ENCODE measurements at regions not wholly inside any gene's neighbourhood (a gene's known extent, or its start where the extent isn't known, plus 50 kb on each side); places are given as distances from the start of the nearest gene placed in this dataset.
"Not testable (repeated sequence)": the region's sequence is repeated elsewhere in the genome, so short reads cannot be mapped to it uniquely, and the experiment has no call there.

GRCh38 chr4:38414410-38414809 is 249.6 kb upstream of the KLF3 start:
- Histone ChIP-seq H3K27me3 (ENCODE audit: insufficient read depth, low read depth, severe bottlenecking) (no peaks in the 10 kb centered on the region), H3K4me3 (ENCODE audit: low read depth, low read length) (no peak overlapping the region), H3K9me3 (ENCODE audit: severe bottlenecking) (no peaks in the 10 kb centered on the region), H3K27ac (no peak overlapping the region), H3K36me3 (no peaks in the 10 kb centered on the region)
- DNase-seq, result no peak
- TF ChIP-seq CTCF (IDR thresholded peaks at IDR 0.05; ENCODE audit: low read depth, low read length), result no peak

GRCh38 chr4:38415682-38416081 is 248.3 kb upstream of the KLF3 start:
- TF ChIP-seq CTCF (IDR thresholded peaks at IDR 0.05; ENCODE audit: low read depth, low read length), result no peak
- Histone ChIP-seq H3K9me3 (ENCODE audit: severe bottlenecking) (peaks cover 7% of the 10 kb centered on the region), H3K27me3 (ENCODE audit: insufficient read depth, low read depth, severe bottlenecking) (no peaks in the 10 kb centered on the region), H3K36me3 (no peaks in the 10 kb centered on the region), H3K27ac (no peak overlapping the region), H3K4me3 (ENCODE audit: low read depth, low read length) (no peak overlapping the region)
- no peak for DNase-seq

- H3K27me3 ChIP-seq (ENCODE audit: insufficient read depth, low read depth, severe bottlenecking), result no peaks in the 10 kb centered on the region
- H3K4me3 ChIP-seq (ENCODE audit: low read depth, low read length), result no peak overlapping the region
- TF ChIP-seq CTCF (IDR thresholded peaks at IDR 0.05; ENCODE audit: low read depth, low read length), result no peak
- no peak for DNase-seq
- peaks cover 7% of the 10 kb centered on the region for H3K9me3 ChIP-seq (ENCODE audit: severe bottlenecking)
- no peaks in the 10 kb centered on the region for H3K36me3 ChIP-seq
- no peak overlapping the region for H3K27ac ChIP-seq
Measured at GRCh38 chr4:38416450-38417014, 247.5 kb upstream of the KLF3 start.

GRCh38 chr4:38420254-38420653 is 243.7 kb upstream of the KLF3 start:
- H3K27ac ChIP-seq; H3K9me3 ChIP-seq (ENCODE audit: severe bottlenecking); H3K36me3 ChIP-seq; H3K4me3 ChIP-seq (ENCODE audit: low read depth, low read length); DNase-seq; H3K27me3 ChIP-seq (ENCODE audit: insufficient read depth, low read depth, severe bottlenecking): not testable (repeated sequence)

GRCh38 chr4:38422850-38423249 is 241.1 kb upstream of the KLF3 start:
- Histone ChIP-seq H3K27ac (peak overlapping the region; percentile 11), H3K9me3 (ENCODE audit: severe bottlenecking) (peaks cover 7% of the 10 kb centered on the region)

GRCh38 chr4:38424151-38424871 is 239.7 kb upstream of the KLF3 start:
- H3K4me3 ChIP-seq (ENCODE audit: low read depth, low read length), result no peak overlapping the region
- no peak for TF ChIP-seq CTCF (IDR thresholded peaks at IDR 0.05; ENCODE audit: low read depth, low read length)
- H3K36me3 ChIP-seq, result no peaks in the 10 kb centered on the region
- H3K27ac ChIP-seq, result peak overlapping the region; percentile 11
- peaks cover 7% of the 10 kb centered on the region for H3K9me3 ChIP-seq (ENCODE audit: severe bottlenecking)
- no peaks in the 10 kb centered on the region for H3K27me3 ChIP-seq (ENCODE audit: insufficient read depth, low read depth, severe bottlenecking)
- DNase-seq, result peak; percentile 70

More at GRCh38 chr4:38422850-38423249, 241.1 kb upstream of the KLF3 start:
- Histone ChIP-seq H3K27me3 (ENCODE audit: insufficient read depth, low read depth, severe bottlenecking) (no peaks in the 10 kb centered on the region), H3K4me3 (ENCODE audit: low read depth, low read length) (no peak overlapping the region), H3K36me3 (no peaks in the 10 kb centered on the region)
- no peak for TF ChIP-seq CTCF (IDR thresholded peaks at IDR 0.05; ENCODE audit: low read depth, low read length)
- no peak for DNase-seq

All from WERI-Rb-1 (cell line).